Lung (tissue), 11 donors: ENCODE measurements at regions not wholly inside any gene's neighbourhood (a gene's known extent, or its start where the extent isn't known, plus 50 kb on each side); places are given as distances from the start of the nearest gene placed in this dataset.

Source experiments
- ATAC-seq: fragments of 200-7000 bp; cut with Tn5 transposase; one replicate; pipeline ENCODE4 v1.9.1; 2020; ENCODE audit warnings: moderate number of reproducible peaks; ENCODE audit not compliant: insufficient read depth, low FRiP score
- DNase-seq, 3 donors: peaks; one replicate each; pipeline ENCODE4 v3.0.0-alpha.2; 2013 to 2017
- H3K27ac ChIP-seq, 2 donors: one replicate each; pipeline ENCODE4 v1.5.1; 2013; ENCODE audit warnings: mild to moderate bottlenecking in 2 of 2, moderate library complexity in 2 of 2, control low read depth in 1 of 2, inconsistent platforms in 1 of 2, low read depth in 1 of 2, low read length in 1 of 2
- H3K27me3 ChIP-seq, 3 donors: one replicate each; pipeline ENCODE4 v1.5.1; 2013; ENCODE audit warnings: low read length in 2 of 3; ENCODE audit not compliant: control insufficient read depth in 3 of 3, insufficient read depth in 3 of 3
- H3K36me3 ChIP-seq, 4 donors: one replicate each; pipeline ENCODE4 v1.5.1; 2013; ENCODE audit warnings: low read length in 4 of 4, mild to moderate bottlenecking in 1 of 4, moderate library complexity in 1 of 4; ENCODE audit not compliant: control insufficient read depth in 4 of 4, insufficient read depth in 4 of 4
- H3K4me1 ChIP-seq, 5 donors: one replicate each; pipeline ENCODE4 v1.5.1; 2013; ENCODE audit warnings: low read length in 5 of 5, mild to moderate bottlenecking in 2 of 5, moderate library complexity in 1 of 5; ENCODE audit not compliant: control insufficient read depth in 5 of 5, insufficient read depth in 5 of 5
- H3K4me3 ChIP-seq: one replicate; pipeline ENCODE4 v1.5.1; 2013; ENCODE audit warnings: mild to moderate bottlenecking, control low read depth, moderate library complexity
- H3K9ac ChIP-seq, 2 donors: one replicate each; pipeline ENCODE4 v1.5.1; 2013; ENCODE audit warnings: low read length in 2 of 2, control low read depth in 1 of 2; ENCODE audit not compliant: insufficient read depth in 1 of 2
- H3K9me3 ChIP-seq, 4 donors: one replicate each; pipeline ENCODE4 v1.5.1; 2013; ENCODE audit warnings: low read length in 3 of 4, mild to moderate bottlenecking in 1 of 4, moderate library complexity in 1 of 4; ENCODE audit not compliant: control insufficient read depth in 4 of 4, insufficient read depth in 3 of 4
- WGBS, 2 donors: extraction: QIAGEN DNeasy Blood & Tissue Kit; methylation state at CpG; one replicate each; pipeline ENCODE4 v1.1.7; 2013; 5-methylcytosine and 5-hydroxymethylcytosine counted together
- TF ChIP-seq, protein P1 (sequence below): IDR thresholded peaks from 2 replicates; pipeline ENCODE4 v1.5.1; 2012; ENCODE audit warnings: mild to moderate bottlenecking; ENCODE audit errors: control extremely low read depth, extremely low read depth
- donor health status: control.
- donor health status: control.
- donor health status: Bipolar disorder and iron deficiency.
- donor health status: healthy.
- donor health status: DM: yes; HTN: yes; CAD: no.

DNA sequence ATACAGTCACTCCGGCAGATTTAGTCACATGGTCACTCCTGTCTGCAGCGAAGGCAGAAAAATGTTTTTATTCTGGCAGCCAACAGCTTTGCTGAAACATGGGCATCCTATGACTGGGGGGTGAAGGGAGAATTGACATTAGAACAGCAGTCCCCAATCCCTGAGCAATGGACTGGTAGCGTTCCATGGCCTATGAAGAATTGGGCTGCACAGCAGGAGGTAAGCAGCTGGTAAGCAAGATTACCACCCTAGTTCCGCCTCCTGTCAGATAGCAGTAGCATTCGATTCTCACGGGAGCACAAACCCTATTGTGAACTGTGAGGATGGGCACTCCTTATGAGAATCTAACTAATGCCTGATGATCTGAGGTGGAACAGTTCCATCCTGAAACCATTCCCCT, 93.1 kb upstream of the FTMT start:
- peak overlapping the region in 1 of 2 donors; percentile 20 for H3K9ac ChIP-seq
- peaks cover 0 to 2% (median 0%) of the 10 kb centered on the region in 4 donors for H3K9me3 ChIP-seq
- TF ChIP-seq, protein P1, sequence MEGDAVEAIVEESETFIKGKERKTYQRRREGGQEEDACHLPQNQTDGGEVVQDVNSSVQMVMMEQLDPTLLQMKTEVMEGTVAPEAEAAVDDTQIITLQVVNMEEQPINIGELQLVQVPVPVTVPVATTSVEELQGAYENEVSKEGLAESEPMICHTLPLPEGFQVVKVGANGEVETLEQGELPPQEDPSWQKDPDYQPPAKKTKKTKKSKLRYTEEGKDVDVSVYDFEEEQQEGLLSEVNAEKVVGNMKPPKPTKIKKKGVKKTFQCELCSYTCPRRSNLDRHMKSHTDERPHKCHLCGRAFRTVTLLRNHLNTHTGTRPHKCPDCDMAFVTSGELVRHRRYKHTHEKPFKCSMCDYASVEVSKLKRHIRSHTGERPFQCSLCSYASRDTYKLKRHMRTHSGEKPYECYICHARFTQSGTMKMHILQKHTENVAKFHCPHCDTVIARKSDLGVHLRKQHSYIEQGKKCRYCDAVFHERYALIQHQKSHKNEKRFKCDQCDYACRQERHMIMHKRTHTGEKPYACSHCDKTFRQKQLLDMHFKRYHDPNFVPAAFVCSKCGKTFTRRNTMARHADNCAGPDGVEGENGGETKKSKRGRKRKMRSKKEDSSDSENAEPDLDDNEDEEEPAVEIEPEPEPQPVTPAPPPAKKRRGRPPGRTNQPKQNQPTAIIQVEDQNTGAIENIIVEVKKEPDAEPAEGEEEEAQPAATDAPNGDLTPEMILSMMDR = no peak
- DNase-seq (peak in 1 of 3 donors; percentile 3), ATAC-seq (no peak)
- no peaks in the 10 kb centered on the region for H3K27me3 ChIP-seq
- no peaks in the 10 kb centered on the region for H3K4me1 ChIP-seq
- no peaks in the 10 kb centered on the region for H3K36me3 ChIP-seq
- WGBS, 2 donors = 63 to 65% methylated on average over 6 of the region's 6 CpGs
- H3K27ac ChIP-seq = no peak overlapping the region
- no peak overlapping the region for H3K4me3 ChIP-seq

DNA sequence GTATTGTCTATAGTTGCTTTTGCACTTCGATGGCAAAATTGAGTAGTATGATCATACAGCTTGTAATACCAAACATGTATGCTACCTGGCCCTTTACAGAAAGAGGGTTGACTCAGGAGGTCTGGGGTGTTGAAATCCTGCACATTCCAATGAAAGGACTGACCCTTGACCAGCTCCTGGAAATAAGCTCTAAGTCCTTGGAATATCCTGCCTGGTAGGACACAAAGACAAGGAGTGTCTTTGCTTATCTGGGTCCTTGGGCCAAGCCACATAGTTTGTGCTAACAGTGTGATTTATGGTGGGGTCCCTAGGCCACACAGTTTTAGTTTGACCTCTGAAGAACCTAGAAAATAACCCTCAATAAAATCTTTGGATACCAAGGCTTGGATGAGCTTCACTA, 89.3 kb upstream of the FTMT start:
- Histone ChIP-seq H3K9me3 (peaks cover 0 to 2% (median 0%) of the 10 kb centered on the region in 4 donors), H3K4me1 (no peaks in the 10 kb centered on the region), H3K27me3 (no peaks in the 10 kb centered on the region), H3K9ac (no peak overlapping the region), H3K4me3 (no peak overlapping the region), H3K36me3 (no peaks in the 10 kb centered on the region), H3K27ac (no peak overlapping the region)
- 85 to 92% methylated on average over 1 of the region's 1 CpG for WGBS, 2 donors
- DNase-seq (no peak), ATAC-seq (no peak)
- TF ChIP-seq, protein P1 = no peak

DNA sequence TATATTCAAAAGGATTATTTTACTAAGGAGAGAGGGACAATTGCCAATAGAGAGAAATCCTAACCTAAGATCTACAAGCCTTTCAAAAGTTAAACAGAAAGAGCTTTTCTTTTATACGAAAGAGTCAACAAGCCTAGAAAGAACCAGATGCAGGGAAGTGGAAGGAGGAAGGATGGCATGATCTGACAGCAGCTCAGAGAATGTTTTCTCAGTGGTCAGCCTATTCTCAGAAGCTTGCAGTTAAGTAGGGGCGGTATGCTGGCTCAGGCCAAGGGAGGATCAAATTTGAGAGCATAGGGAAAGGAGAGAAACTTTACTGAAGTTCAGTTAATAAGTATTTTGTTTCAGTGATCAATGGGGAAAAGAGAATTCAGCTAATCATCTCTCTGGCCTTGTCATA, 88.0 kb upstream of the FTMT start:
- TF ChIP-seq, protein P1 = no peak
- 75 to 82% methylated on average over 2 of the region's 2 CpGs for WGBS, 2 donors
- Histone ChIP-seq H3K27me3 (no peaks in the 10 kb centered on the region), H3K9ac (no peak overlapping the region), H3K4me1 (no peaks in the 10 kb centered on the region), H3K36me3 (no peaks in the 10 kb centered on the region), H3K9me3 (peaks cover 0 to under 1% (median 0%) of the 10 kb centered on the region in 4 donors), H3K4me3 (no peak overlapping the region), H3K27ac (no peak overlapping the region)
- ATAC-seq (no peak), DNase-seq (peak in 1 of 3 donors; percentile 2)

- no peak overlapping the region for H3K27ac ChIP-seq
- H3K36me3 ChIP-seq = no peaks in the 10 kb centered on the region
- DNase-seq (no peak), ATAC-seq (no peak)
- H3K9me3 ChIP-seq = no peaks in the 10 kb centered on the region
- no peaks in the 10 kb centered on the region for H3K4me1 ChIP-seq
- WGBS, 2 donors = 78 to 98% methylated on average over 1 of the region's 1 CpG
- TF ChIP-seq, protein P1 = no peak
- no peaks in the 10 kb centered on the region for H3K27me3 ChIP-seq
- H3K4me3 ChIP-seq = no peak overlapping the region
- H3K9ac ChIP-seq = no peak overlapping the region
Measured at GRCh38 chr5:121780406-121780805, 71.3 kb upstream of the FTMT start.
